GM13977 (cell line): ENCODE measurements at regions not wholly inside any gene's neighbourhood (a gene's known extent, or its start where the extent isn't known, plus 50 kb on each side); places are given as distances from the start of the nearest gene placed in this dataset.

Source experiments
- DNase-seq: peaks from one replicate; pipeline ENCODE4 v3.0.0; 2012; ENCODE audit warnings: low spot score
- in situ Hi-C: fragments of 300-500 bp; cut with MboI; formaldehyde crosslinking; loops from one replicate; pipeline ENCODE4 v1.12.0; 2022; ENCODE audit warnings: low sequenced_read_pairs, low pct_unique_long_range_greater_than_20kb, mixed read lengths, inconsistent platforms; ENCODE audit not compliant: unreplicated experiment
- TF ChIP-seq, protein P1 (sequence below): IDR thresholded peaks from 2 replicates; pipeline ENCODE4 v1.5.1; 2012; ENCODE audit warnings: mild to moderate bottlenecking, control low read depth; ENCODE audit not compliant: insufficient read depth; ENCODE audit errors: extremely low read depth, missing control alignments

DNA sequence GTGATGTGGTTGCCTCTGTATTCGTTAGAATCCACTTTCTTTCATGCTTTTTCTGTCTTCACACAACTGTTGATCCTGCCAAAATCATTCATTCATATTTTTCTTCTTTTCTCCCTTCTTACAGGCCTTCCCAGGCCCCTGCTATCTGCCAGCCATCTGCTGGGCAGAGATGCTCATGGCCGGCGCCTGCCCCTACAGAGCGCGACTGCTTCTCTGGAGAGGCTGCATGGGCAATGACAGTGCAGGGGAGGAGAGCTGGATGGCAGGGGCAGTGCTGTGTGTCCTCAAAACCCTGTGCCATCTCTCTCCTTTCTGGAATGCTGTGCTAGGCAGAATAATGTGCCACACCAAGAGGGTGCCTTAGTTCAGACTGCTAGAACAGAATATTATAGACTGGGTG lies 125.2 kb downstream of the INHBB start:
- in situ Hi-C loops, result no loop called here
- no peak for DNase-seq
- TF ChIP-seq, protein P1, sequence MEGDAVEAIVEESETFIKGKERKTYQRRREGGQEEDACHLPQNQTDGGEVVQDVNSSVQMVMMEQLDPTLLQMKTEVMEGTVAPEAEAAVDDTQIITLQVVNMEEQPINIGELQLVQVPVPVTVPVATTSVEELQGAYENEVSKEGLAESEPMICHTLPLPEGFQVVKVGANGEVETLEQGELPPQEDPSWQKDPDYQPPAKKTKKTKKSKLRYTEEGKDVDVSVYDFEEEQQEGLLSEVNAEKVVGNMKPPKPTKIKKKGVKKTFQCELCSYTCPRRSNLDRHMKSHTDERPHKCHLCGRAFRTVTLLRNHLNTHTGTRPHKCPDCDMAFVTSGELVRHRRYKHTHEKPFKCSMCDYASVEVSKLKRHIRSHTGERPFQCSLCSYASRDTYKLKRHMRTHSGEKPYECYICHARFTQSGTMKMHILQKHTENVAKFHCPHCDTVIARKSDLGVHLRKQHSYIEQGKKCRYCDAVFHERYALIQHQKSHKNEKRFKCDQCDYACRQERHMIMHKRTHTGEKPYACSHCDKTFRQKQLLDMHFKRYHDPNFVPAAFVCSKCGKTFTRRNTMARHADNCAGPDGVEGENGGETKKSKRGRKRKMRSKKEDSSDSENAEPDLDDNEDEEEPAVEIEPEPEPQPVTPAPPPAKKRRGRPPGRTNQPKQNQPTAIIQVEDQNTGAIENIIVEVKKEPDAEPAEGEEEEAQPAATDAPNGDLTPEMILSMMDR, result no peak

DNA sequence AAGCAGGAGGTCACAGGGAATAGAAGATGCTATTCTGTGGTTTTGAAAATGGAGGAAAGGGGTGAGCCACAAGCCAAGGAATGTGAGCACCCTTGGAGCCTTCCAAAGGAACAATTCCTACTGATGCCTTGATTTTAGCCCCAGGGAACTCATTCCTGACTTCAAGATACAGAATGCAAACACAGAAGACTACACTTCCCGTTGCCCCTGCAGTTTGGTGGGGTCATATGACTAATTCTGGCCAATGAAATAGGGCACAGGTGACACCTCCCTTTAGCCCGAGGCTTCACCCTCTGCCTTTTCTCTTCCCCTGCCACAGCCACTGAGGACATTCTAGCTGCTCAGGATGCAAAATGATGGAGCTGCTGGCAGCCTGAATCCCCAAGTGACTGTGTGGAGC lies 126.1 kb downstream of the INHBB start:
- TF ChIP-seq, protein P1, result no peak
- DNase-seq, result no peak
- in situ Hi-C loops, result no loop called here

DNA sequence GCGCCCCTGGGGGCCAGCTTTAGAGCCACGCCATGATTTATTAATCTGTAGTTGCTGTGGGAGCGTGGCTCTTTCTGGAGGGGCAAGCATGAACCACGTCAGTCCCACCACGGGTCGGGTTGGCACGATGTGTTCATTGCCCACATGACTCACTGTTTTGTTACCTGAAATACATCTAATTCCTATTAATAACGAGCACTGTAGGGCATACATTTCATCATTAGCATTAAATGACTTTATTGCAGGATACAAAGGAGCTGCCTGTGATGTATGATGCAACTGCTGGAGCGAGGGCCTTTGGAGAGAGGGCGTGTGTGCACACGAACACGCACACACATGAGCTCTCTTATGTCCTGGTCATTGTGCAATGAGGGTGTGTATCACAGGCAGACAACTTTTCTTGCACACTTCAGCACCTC lies 127.0 kb downstream of the INHBB start:
- no peak for DNase-seq
- TF ChIP-seq, protein P1, result no peak
- in situ Hi-C loops, result no loop called here

DNA sequence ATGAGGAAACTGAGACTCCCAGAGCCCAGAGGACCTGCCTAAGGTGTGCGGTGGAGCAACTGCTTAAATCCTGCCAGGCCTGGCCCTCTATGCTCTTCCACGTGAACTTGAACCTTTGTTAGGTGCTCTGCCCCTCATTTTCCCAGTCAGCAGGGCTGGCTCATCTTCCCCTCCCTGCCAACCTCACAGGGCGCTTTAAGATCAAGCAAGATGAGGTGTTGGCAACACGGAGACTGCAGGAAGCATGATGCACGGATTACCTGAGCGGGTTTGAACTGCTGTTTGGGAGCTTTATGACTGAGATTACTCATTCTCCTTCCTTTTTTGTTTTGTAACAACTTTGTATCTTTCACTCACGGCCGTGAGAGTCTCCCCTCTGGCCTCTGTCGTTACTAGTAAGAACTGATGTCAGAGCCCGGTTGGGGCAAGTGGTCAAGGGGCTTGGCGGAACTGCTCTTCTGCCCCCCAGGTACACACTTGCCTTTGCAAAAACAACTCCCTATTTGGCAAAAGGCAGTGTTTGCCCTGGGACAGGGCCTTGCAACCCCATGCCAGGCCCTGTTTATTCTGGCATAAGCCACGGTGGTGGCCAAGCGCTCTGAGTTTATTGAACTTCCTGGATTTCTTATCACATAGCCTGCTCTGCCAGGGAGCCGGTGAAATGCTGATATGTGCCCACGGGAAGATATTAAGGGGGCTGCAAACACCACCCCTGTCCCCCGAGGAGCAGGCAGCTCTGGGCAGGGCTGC lies 127.8 kb downstream of the INHBB start:
- TF ChIP-seq, protein P1, result no peak
- in situ Hi-C loops, result no loop called here
- DNase-seq, result no peak

DNA sequence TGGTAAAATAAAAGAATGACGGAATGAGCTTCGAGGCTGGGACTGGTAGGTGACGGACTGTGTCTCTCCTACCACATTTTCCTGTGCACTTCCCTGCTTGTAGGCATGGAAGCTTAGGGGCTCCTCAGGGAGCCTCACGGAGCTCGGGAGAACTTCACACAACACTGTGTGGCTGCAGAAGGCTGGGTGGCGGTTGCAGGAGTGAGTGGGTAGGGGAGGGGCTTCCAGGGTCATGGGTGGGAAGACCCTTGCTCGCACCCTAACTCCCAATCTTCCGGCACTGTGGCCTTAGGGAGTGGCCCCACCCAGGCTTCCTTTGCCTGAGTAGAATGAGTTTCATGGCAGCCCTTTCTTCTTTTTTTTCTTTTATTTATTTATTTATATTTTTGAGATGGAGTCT lies 128.6 kb downstream of the INHBB start:
- DNase-seq, result no peak
- TF ChIP-seq, protein P1, result no peak
- in situ Hi-C loops, result no loop called here

DNA sequence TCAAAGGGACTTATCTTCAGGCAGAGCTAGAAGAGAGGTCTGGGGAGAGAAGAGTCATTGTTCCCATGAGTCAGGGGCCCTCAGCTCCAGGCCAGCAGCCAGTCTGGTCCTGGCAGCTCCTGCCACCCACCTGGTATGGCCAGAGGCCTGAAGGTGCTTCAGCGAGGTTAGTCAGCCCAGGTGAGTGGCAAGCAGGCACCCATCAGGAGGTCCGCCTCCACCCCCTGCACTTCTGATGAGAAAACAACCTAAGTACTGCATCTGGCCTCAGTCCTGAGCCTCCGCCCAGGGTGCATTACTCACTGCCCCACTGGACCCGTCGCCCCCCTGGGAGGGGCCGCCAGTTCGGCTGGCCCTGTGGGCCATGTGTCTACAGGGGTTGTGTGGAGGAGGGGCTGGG lies 130.2 kb downstream of the INHBB start:
- TF ChIP-seq, protein P1, result no peak
- no peak for DNase-seq
- in situ Hi-C loops, result no loop called here
